WI38 (cell line): ENCODE measurements at regions not wholly inside any gene's neighbourhood (a gene's known extent, or its start where the extent isn't known, plus 50 kb on each side); places are given as distances from the start of the nearest gene placed in this dataset.

Experiments used
- H3K4me3 ChIP-seq: 2 replicates; pipeline ENCODE4 v1.5.1; 2011; ENCODE audit warnings: low read depth, mild to moderate bottlenecking, control low read depth, low read length
- CTCF ChIP-seq: IDR thresholded peaks from 2 replicates; pipeline ENCODE4 v1.5.1; 2012; ENCODE audit warnings: low read depth, mild to moderate bottlenecking, control low read depth, low read length

GRCh38 chr13:59203855-59204254, 959.9 kb downstream of the DIAPH3 start:
- no peak for TF ChIP-seq CTCF
- no peak overlapping the region for H3K4me3 ChIP-seq

- no peak overlapping the region for H3K4me3 ChIP-seq
- TF ChIP-seq CTCF: no peak
Measured at GRCh38 chr13:59205501-59205900, 958.2 kb downstream of the DIAPH3 start.

- H3K4me3 ChIP-seq: no peak overlapping the region
- no peak for TF ChIP-seq CTCF
Measured at GRCh38 chr13:59208405-59209195, 955.1 kb downstream of the DIAPH3 start.

- no peak overlapping the region for H3K4me3 ChIP-seq
- TF ChIP-seq CTCF: no peak
Measured at GRCh38 chr13:59210543-59210942, 953.2 kb downstream of the DIAPH3 start.

GRCh38 chr13:59211606-59212005, 952.1 kb downstream of the DIAPH3 start:
- no peak overlapping the region for H3K4me3 ChIP-seq

GRCh38 chr13:59229401-59229800, 934.3 kb downstream of the DIAPH3 start:
- no peak for TF ChIP-seq CTCF
- H3K4me3 ChIP-seq: no peak overlapping the region

More at GRCh38 chr13:59211606-59212005, 952.1 kb downstream of the DIAPH3 start:
- TF ChIP-seq CTCF: no peak

- no peak for TF ChIP-seq CTCF
- no peak overlapping the region for H3K4me3 ChIP-seq
Measured at GRCh38 chr13:59229861-59230260, 933.9 kb downstream of the DIAPH3 start.
